ENCODE measurements at regions not wholly inside any gene's neighbourhood (a gene's known extent, or its start where the extent isn't known, plus 50 kb on each side); places are given as distances from the start of the nearest gene placed in this dataset.

DNA sequence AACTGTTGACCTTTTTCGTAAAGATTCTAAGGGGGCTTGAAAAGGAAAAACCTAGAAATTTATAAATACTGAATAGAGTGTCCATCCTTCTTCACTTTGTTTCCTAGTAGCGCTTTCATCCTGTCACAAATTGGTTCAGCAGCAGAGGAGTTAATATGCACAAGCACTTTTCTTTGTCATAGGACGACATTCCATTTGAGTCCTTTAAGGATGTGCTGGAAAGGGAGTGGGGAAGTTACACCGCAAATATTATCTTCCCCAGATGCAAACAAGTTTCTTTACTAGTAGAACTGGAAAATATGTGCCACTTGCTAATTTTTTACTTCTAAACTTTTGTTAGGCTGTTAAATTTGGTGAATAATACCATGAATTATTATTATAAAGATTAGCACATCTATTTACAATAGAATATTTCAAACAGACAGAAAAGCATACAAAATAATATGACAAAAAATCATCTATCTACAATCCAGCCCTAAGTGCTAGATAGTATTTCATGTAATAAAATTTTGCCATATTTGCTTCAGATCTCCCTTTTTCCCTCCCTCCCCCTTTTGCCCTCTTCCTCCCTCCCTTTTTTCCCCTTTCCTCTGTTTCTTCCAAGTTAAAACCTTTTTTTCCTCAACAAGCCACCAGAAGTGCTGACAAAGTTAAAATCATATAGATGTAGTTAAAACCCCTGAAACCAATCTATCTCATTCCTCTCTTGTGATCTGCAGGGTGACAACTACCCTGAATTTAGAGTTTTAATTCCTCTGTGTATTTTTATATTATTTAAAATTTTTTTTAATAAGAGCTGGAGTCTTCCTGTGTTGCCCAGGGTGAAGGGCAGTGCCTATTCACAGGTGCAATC lies 50.5 kb upstream of the MAP4K3 start:
- H3K4me3 ChIP-seq (replicated peaks in 1 of 2; ENCODE audit: low read depth in 2 of 2, low read length in 2 of 2): no peak overlapping the region
- TF ChIP-seq, protein P1, sequence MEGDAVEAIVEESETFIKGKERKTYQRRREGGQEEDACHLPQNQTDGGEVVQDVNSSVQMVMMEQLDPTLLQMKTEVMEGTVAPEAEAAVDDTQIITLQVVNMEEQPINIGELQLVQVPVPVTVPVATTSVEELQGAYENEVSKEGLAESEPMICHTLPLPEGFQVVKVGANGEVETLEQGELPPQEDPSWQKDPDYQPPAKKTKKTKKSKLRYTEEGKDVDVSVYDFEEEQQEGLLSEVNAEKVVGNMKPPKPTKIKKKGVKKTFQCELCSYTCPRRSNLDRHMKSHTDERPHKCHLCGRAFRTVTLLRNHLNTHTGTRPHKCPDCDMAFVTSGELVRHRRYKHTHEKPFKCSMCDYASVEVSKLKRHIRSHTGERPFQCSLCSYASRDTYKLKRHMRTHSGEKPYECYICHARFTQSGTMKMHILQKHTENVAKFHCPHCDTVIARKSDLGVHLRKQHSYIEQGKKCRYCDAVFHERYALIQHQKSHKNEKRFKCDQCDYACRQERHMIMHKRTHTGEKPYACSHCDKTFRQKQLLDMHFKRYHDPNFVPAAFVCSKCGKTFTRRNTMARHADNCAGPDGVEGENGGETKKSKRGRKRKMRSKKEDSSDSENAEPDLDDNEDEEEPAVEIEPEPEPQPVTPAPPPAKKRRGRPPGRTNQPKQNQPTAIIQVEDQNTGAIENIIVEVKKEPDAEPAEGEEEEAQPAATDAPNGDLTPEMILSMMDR (IDR thresholded peaks at IDR 0.05; ENCODE audit: low read depth, low read length): no peak
- DNase-seq (ENCODE audit: low read depth in 2 of 2): peak in 1 of 2 donors; percentile 60

DNA sequence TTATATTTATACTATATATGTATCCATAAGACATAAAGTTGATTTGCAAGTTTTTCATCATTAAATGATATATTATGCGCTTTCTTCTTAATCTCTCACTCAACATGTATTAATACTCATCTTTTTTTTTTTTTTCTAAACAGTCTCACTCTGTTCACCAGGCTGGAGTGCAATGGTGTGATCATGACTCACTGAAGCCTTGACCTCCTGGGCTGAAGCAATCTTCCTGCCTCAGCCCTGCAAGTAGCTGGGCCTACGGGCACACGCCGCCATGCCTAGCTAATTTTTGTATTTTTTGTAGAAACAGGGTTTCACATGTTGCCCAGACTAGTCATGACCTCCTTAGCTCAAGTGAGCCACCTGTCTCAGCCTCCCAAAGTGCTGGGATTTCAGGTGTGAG lies 51.4 kb upstream of the MAP4K3 start:
- H3K4me3 ChIP-seq (replicated peaks in 1 of 2; ENCODE audit: low read depth in 2 of 2, low read length in 2 of 2): no peak overlapping the region
- peak; percentile 94 to 95 for DNase-seq (ENCODE audit: low read depth in 2 of 2)
- TF ChIP-seq, protein P1 (IDR thresholded peaks at IDR 0.05; ENCODE audit: low read depth, low read length): no peak

DNA sequence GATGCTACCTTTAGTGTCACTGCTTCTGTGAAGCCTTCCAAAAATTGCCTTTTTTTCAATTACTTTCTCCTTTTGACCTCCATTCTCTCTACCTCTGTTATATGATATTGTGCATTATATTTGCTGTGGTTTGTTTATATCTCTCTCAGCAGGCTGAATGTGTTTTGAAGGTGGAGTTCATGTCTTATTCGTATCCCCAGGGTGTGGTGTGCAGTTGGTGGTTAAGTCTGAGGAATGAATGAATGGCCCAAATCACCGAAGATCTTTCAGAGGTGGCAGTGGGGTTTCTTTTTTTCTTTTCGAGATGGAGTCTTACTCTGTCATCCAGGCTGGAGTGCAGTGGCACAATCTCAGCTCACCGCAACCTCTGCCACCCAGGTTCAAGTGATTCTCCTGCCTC lies 53.5 kb upstream of the MAP4K3 start:
- TF ChIP-seq, protein P1 (IDR thresholded peaks at IDR 0.05; ENCODE audit: low read depth, low read length): no peak
- no peak overlapping the region for H3K4me3 ChIP-seq (replicated peaks in 1 of 2; ENCODE audit: low read depth in 2 of 2, low read length in 2 of 2)
- DNase-seq (ENCODE audit: low read depth in 2 of 2): no peak

DNA sequence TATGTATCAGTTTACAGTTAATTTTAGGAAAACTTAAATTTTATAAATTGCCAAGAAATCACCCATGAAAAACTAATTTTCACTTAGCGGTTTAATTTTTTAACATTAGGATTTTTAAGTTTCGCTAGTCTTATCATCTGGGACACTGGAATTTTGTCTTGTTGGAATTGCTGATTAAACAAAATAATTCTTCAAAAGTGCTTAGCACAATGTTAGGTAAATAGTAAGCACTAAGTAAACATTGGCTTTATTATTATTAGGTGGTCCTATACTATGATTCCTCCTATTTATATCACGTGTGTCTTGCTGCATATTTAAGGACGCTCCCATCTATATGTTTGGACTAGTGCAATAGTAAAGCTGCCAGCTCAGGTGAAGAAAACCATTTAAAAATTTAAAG lies 54.6 kb upstream of the MAP4K3 start:
- DNase-seq (ENCODE audit: low read depth in 2 of 2): no peak
- H3K4me3 ChIP-seq (replicated peaks in 1 of 2; ENCODE audit: low read depth in 2 of 2, low read length in 2 of 2): no peak overlapping the region
- TF ChIP-seq, protein P1 (IDR thresholded peaks at IDR 0.05; ENCODE audit: low read depth, low read length): no peak

DNA sequence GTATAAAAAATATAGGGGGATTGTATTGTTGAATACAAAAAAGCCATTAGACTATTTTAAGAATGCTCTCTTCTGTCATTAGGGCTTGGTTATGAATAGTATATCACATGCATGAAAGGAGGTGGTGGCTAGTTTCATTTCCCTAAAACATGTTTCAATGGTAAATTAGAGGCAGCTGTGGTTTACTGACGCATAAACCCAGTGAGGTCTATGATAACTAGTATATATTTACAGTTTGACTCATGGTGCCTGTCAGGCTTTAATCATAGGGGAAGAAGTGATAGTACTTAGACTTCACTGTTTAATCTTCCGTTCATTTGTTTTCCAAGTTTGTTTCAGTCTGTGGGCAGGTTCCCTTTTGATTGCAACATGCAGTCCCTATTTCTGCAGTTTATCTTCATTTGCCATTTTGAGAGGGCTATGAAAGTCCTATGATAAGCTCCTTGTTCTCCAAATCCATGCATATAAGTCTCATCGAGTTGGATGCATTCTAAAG lies 55.1 kb upstream of the MAP4K3 start:
- no peak overlapping the region for H3K4me3 ChIP-seq (replicated peaks in 1 of 2; ENCODE audit: low read depth in 2 of 2, low read length in 2 of 2)
- peak; percentile 94 to 96 for DNase-seq (ENCODE audit: low read depth in 2 of 2)
- TF ChIP-seq, protein P1 (IDR thresholded peaks at IDR 0.05; ENCODE audit: low read depth, low read length): no peak

DNA sequence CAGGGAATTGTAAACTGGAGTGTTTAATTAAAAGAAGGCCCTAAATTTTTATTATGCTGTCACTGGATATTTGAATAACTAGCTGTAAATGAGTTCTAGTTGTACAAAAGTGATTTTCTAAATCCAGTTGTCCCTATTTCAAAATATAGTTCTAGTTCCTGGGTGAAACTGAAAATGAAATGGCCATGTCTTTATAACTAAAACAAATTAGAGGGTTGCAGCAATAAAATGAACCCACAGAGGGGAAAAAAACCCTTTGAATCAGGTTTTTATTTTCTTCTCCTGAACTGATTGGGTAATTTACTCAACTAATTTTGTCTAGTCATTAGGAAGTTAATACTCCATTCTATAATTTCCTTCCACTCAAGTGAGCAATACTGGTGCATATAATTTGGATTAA lies 55.6 kb upstream of the MAP4K3 start:
- H3K4me3 ChIP-seq (replicated peaks in 1 of 2; ENCODE audit: low read depth in 2 of 2, low read length in 2 of 2): no peak overlapping the region
- TF ChIP-seq, protein P1 (IDR thresholded peaks at IDR 0.05; ENCODE audit: low read depth, low read length): no peak
- DNase-seq (ENCODE audit: low read depth in 2 of 2): no peak

Measured in cardiac fibroblast (primary cell).